OCI-LY1 (cell line): ENCODE measurements at regions not wholly inside any gene's neighbourhood (a gene's known extent, or its start where the extent isn't known, plus 50 kb on each side); places are given as distances from the start of the nearest gene placed in this dataset.

Experiments used
- H2AFZ ChIP-seq: fragments of 200-600 bp; sonication (generic), shearing (Covaris generic); 2 replicates; pipeline ENCODE4 v1.6.0; 2014; ENCODE audit warnings: antibody characterized with exemption, mild to moderate bottlenecking, low read length
- H3F3A ChIP-seq: fragments of 200-600 bp; sonication (generic), shearing (Covaris generic); 2 replicates; pipeline ENCODE4 v1.6.0; 2014; ENCODE audit warnings: mild to moderate bottlenecking, antibody characterized with exemption, low read length, moderate library complexity; ENCODE audit not compliant: insufficient read depth
- H3K27ac ChIP-seq: fragments of 200-600 bp; sonication (generic); 2 replicates; pipeline ENCODE4 v1.5.1; 2014; ENCODE audit warnings: low read length, mixed run types, mild to moderate bottlenecking, low read depth; ENCODE audit not compliant: poor library complexity, severe bottlenecking
- H3K27me3 ChIP-seq: fragments of 200-600 bp; sonication (generic); 2 replicates; pipeline ENCODE4 v1.6.0; 2014; ENCODE audit warnings: antibody characterized with exemption, mild to moderate bottlenecking, low read length, moderate library complexity; ENCODE audit not compliant: insufficient read depth
- H3K36me3 ChIP-seq: fragments of 200-600 bp; sonication (generic); 2 replicates; pipeline ENCODE4 v1.6.1; 2014; ENCODE audit warnings: mild to moderate bottlenecking, antibody characterized with exemption, low read length, moderate library complexity, mixed read lengths; ENCODE audit not compliant: insufficient read depth
- H3K4me1 ChIP-seq: fragments of 200-600 bp; sonication (generic); 2 replicates; pipeline ENCODE4 v1.5.1; 2014; ENCODE audit warnings: mild to moderate bottlenecking, low read length, moderate library complexity; ENCODE audit not compliant: insufficient read depth, severe bottlenecking
- H3K4me2 ChIP-seq: fragments of 200-600 bp; sonication (generic), shearing (Covaris generic); 2 replicates; pipeline ENCODE4 v1.6.1; 2014; ENCODE audit warnings: low read length
- H3K4me3 ChIP-seq: fragments of 200-600 bp; sonication (generic); 2 replicates; pipeline ENCODE4 v1.5.1; 2014; ENCODE audit warnings: low read length, low read depth, mild to moderate bottlenecking, mixed read lengths; ENCODE audit not compliant: poor library complexity, severe bottlenecking
- H3K79me2 ChIP-seq: fragments of 200-600 bp; shearing (Covaris generic); 2 replicates; pipeline ENCODE4 v1.6.1; 2016; ENCODE audit warnings: mixed run types, low read length, mixed read lengths; ENCODE audit not compliant: insufficient read depth
- H3K9ac ChIP-seq: fragments of 200-600 bp; sonication (generic), shearing (Covaris generic); 2 replicates; pipeline ENCODE4 v1.6.1; 2014; ENCODE audit warnings: mild to moderate bottlenecking, low read length, mixed read lengths
- H3K9me2 ChIP-seq: fragments of 200-600 bp; sonication (generic), shearing (Covaris generic); 2 replicates; pipeline ENCODE4 v1.6.1; 2014; ENCODE audit warnings: low read depth, mild to moderate bottlenecking, low read length, mixed read lengths
- H3K9me3 ChIP-seq: fragments of 200-600 bp; shearing (Covaris generic); 2 replicates; pipeline ENCODE4 v1.6.1; 2014; ENCODE audit warnings: low read length, mixed read lengths
- H4K20me1 ChIP-seq: fragments of 200-600 bp; sonication (generic), shearing (Covaris generic); 2 replicates; pipeline ENCODE4 v1.6.0; 2016; ENCODE audit warnings: mild to moderate bottlenecking, low read length; ENCODE audit not compliant: insufficient read depth
- CTCF ChIP-seq: fragments of 200-600 bp; sonication (generic), shearing (Covaris generic); IDR thresholded peaks from 2 replicates; pipeline ENCODE4 v1.5.1; 2017; ENCODE audit warnings: mild to moderate bottlenecking, antibody characterized with exemption, low read length, moderate library complexity, mixed read lengths
- EZH2 ChIP-seq: fragments of 200-600 bp; sonication (generic), shearing (Covaris generic); IDR thresholded peaks from 2 replicates; pipeline ENCODE4 v1.8.0; 2017; ENCODE audit warnings: borderline replicate concordance, mixed run types, mild to moderate bottlenecking, antibody characterized with exemption, low read length, moderate library complexity, mixed read lengths

GRCh38 chr9:23630488-23630887 lies 195.6 kb downstream of the ELAVL2 start:
- Histone ChIP-seq H3F3A (no peaks in the 10 kb centered on the region), H3K9me3 (no peaks in the 10 kb centered on the region), H3K27me3 (no peaks in the 10 kb centered on the region), H3K4me1 (no peaks in the 10 kb centered on the region), H3K79me2 (no peaks in the 10 kb centered on the region), H3K9me2 (no peaks in the 10 kb centered on the region), H3K9ac (no peak overlapping the region), H3K36me3 (no peaks in the 10 kb centered on the region), H4K20me1 (no peaks in the 10 kb centered on the region), H3K4me3 (no peak overlapping the region), H2AFZ (no peak overlapping the region), H3K4me2 (no peak overlapping the region), H3K27ac (no peak overlapping the region)
- TF ChIP-seq CTCF = no peak
- no peak for TF ChIP-seq EZH2

GRCh38 chr9:23635276-23635675 lies 190.8 kb downstream of the ELAVL2 start:
- Histone ChIP-seq H3K4me2 (no peak overlapping the region), H3F3A (no peaks in the 10 kb centered on the region), H3K9ac (no peak overlapping the region), H3K4me1 (no peaks in the 10 kb centered on the region), H3K79me2 (no peaks in the 10 kb centered on the region), H3K9me3 (no peaks in the 10 kb centered on the region), H3K36me3 (no peaks in the 10 kb centered on the region), H3K27ac (no peak overlapping the region), H3K4me3 (no peak overlapping the region), H2AFZ (no peak overlapping the region), H3K27me3 (no peaks in the 10 kb centered on the region), H4K20me1 (no peaks in the 10 kb centered on the region), H3K9me2 (no peaks in the 10 kb centered on the region)
- no peak for TF ChIP-seq EZH2
- TF ChIP-seq CTCF = no peak

GRCh38 chr9:23636199-23636598 lies 189.8 kb downstream of the ELAVL2 start:
- H2AFZ ChIP-seq = no peak overlapping the region

More at GRCh38 chr9:23636199-23636598, 189.8 kb downstream of the ELAVL2 start:
- Histone ChIP-seq H4K20me1 (no peaks in the 10 kb centered on the region), H3K36me3 (no peaks in the 10 kb centered on the region), H3K4me3 (no peak overlapping the region), H3K9me3 (no peaks in the 10 kb centered on the region), H3K9me2 (no peaks in the 10 kb centered on the region), H3K27ac (no peak overlapping the region), H3K4me1 (no peaks in the 10 kb centered on the region), H3K4me2 (no peak overlapping the region), H3F3A (no peaks in the 10 kb centered on the region), H3K79me2 (no peaks in the 10 kb centered on the region), H3K27me3 (no peaks in the 10 kb centered on the region), H3K9ac (no peak overlapping the region)
- TF ChIP-seq EZH2 (no peak), CTCF (no peak)
